Activated CD8-positive, alpha-beta T cell treated with anti-CD3 and anti-CD28 coated beads for 36 hours (primary cell): ENCODE measurements at regions not wholly inside any gene's neighbourhood (a gene's known extent, or its start where the extent isn't known, plus 50 kb on each side); places are given as distances from the start of the nearest gene placed in this dataset.

Source experiments
- ATAC-seq: fragments of 200-7000 bp; cut with Tn5 transposase; one replicate; pipeline ENCODE4 v1.10.0; 2021; ENCODE audit warnings: mild to moderate bottlenecking, moderate library complexity
- CTCF ChIA-PET: fragments of 350-600 bp; sonication (Branson Sonifier 250); formaldehyde crosslinking; loops from one replicate; lab custom pipeline; 2021; ENCODE audit warnings: antibody characterized with exemption; lab: Charles Lee
- POLR2A ChIA-PET: fragments of 350-600 bp; sonication (Branson Sonifier 250); formaldehyde crosslinking; loops from one replicate; lab custom pipeline; 2021; ENCODE audit warnings: antibody characterized with exemption; lab: Charles Lee
- DNase-seq: peaks from one replicate; pipeline ENCODE4 v3.0.0-alpha.2; 2020
- H3K27ac Mint-ChIP-seq: one replicate; pipeline ENCODE4 v1.8.0; 2021; ENCODE audit warnings: mild to moderate bottlenecking, mixed read lengths
- H3K27me3 Mint-ChIP-seq: one replicate; pipeline ENCODE4 v1.8.0; 2021; ENCODE audit warnings: mixed read lengths
- H3K36me3 Mint-ChIP-seq: one replicate; pipeline ENCODE4 v1.8.0; 2021; ENCODE audit warnings: low read depth, mixed read lengths
- H3K4me1 Mint-ChIP-seq: one replicate; pipeline ENCODE4 v1.8.0; 2021; ENCODE audit warnings: low read depth, mixed read lengths
- H3K4me3 Mint-ChIP-seq: one replicate; pipeline ENCODE4 v1.8.0; 2021; ENCODE audit warnings: mild to moderate bottlenecking, moderate library complexity, mixed read lengths
- H3K9me3 Mint-ChIP-seq: one replicate; pipeline ENCODE4 v1.8.0; 2021; ENCODE audit warnings: mixed read lengths
- CTCF ChIP-seq: fragments of 200-600 bp; IDR thresholded peaks from one replicate; pipeline ENCODE4 v1.8.0; 2022; ENCODE audit warnings: antibody characterized with exemption, mild to moderate bottlenecking
- intact Hi-C: fragments of 100-400 bp; cut with micrococcal nuclease; formaldehyde crosslinking; loops from one replicate; pipeline ENCODE4 v1.10.0; 2022

GRCh38 chr4:104881136-104881886 is 265.4 kb upstream of the TET2 start:
- intact Hi-C loops, result no loop called here
- no peak for ATAC-seq
- CTCF ChIA-PET, result interaction anchor here (1.1 kb wide), 1 partner anchor 20 kb away, joined by 3 read pairs; no protein-coding TSS in a partner anchor

GRCh38 chr4:104890598-104891275 is 255.9 kb upstream of the TET2 start:
- CTCF ChIA-PET, result no interaction called here
- H3K36me3 Mint-ChIP-seq, result no peaks in the 10 kb centered on the region
- no peak overlapping the region for H3K4me3 Mint-ChIP-seq
- peaks cover 11% of the 10 kb centered on the region for H3K4me1 Mint-ChIP-seq
- DNase-seq (no peak), ATAC-seq (no peak)
- no peak for TF ChIP-seq CTCF
- POLR2A ChIA-PET, result no interaction called here
- no peaks in the 10 kb centered on the region for H3K27me3 Mint-ChIP-seq
- H3K9me3 Mint-ChIP-seq, result peaks cover 6% of the 10 kb centered on the region
- intact Hi-C loops, result no loop called here
- no peak overlapping the region for H3K27ac Mint-ChIP-seq

More at GRCh38 chr4:104881136-104881886, 265.4 kb upstream of the TET2 start:
- Mint-ChIP-seq H3K4me1 (peaks cover 17% of the 10 kb centered on the region), H3K27ac (no peak overlapping the region), H3K9me3 (no peaks in the 10 kb centered on the region), H3K4me3 (no peak overlapping the region), H3K27me3 (peaks cover 5% of the 10 kb centered on the region), H3K36me3 (no peaks in the 10 kb centered on the region)
- POLR2A ChIA-PET, result no interaction called here
- no peak for TF ChIP-seq CTCF
- DNase-seq, result no peak

- intact Hi-C loops, result no loop called here
- DNase-seq, result peak; percentile 8
- Mint-ChIP-seq H3K4me3 (no peak overlapping the region), H3K36me3 (peaks cover 2% of the 10 kb centered on the region), H3K4me1 (peaks cover 19% of the 10 kb centered on the region), H3K9me3 (peaks cover 11% of the 10 kb centered on the region), H3K27ac (no peak overlapping the region), H3K27me3 (no peaks in the 10 kb centered on the region)
- ChIA-PET CTCF (no interaction called here), POLR2A (no interaction called here)
- no peak for TF ChIP-seq CTCF
- peak; percentile 67 for ATAC-seq
Measured at GRCh38 chr4:104896660-104897645, 249.7 kb upstream of the TET2 start.

GRCh38 chr4:104899863-104900262 is 246.8 kb upstream of the TET2 start:
- TF ChIP-seq CTCF, result no peak
- Mint-ChIP-seq H3K4me1 (peaks cover 21% of the 10 kb centered on the region), H3K27ac (no peak overlapping the region), H3K36me3 (peaks cover 2% of the 10 kb centered on the region), H3K4me3 (no peak overlapping the region), H3K9me3 (peaks cover 5% of the 10 kb centered on the region), H3K27me3 (no peaks in the 10 kb centered on the region)
- DNase-seq (no peak), ATAC-seq (no peak)
- CTCF ChIA-PET, result no interaction called here
- POLR2A ChIA-PET, result no interaction called here
- intact Hi-C loops, result no loop called here
